Colonic mucosa (tissue), 4 donors: ENCODE measurements at regions not wholly inside any gene's neighbourhood (a gene's known extent, or its start where the extent isn't known, plus 50 kb on each side); places are given as distances from the start of the nearest gene placed in this dataset.
"Not testable (repeated sequence)": the region's sequence is repeated elsewhere in the genome, so short reads cannot be mapped to it uniquely, and the experiment has no call there.

Experiments
- DNase-seq: peaks from one replicate; pipeline ENCODE4 v3.0.0-alpha.2; 2020
- H3K27ac ChIP-seq: fragments of 200-600 bp; one replicate; pipeline ENCODE4 v1.8.0; 2021
- H3K27me3 ChIP-seq: fragments of 200-600 bp; one replicate; pipeline ENCODE4 v1.8.0; 2021
- H3K36me3 ChIP-seq: fragments of 200-600 bp; one replicate; pipeline ENCODE4 v1.8.0; 2021
- H3K4me1 ChIP-seq: fragments of 200-600 bp; one replicate; pipeline ENCODE4 v1.8.0; 2021; ENCODE audit warnings: mild to moderate bottlenecking
- H3K4me3 ChIP-seq: fragments of 200-600 bp; one replicate; pipeline ENCODE4 v1.8.0; 2021
- H3K9ac ChIP-seq, 2 donors: one replicate each; pipeline ENCODE4 v1.7.0; 2013; ENCODE audit warnings: control low read depth in 2 of 2, low read depth in 2 of 2, low read length in 2 of 2
- H3K9me3 ChIP-seq: fragments of 200-600 bp; one replicate; pipeline ENCODE4 v1.8.0; 2021
- intact Hi-C: fragments of 100-400 bp; cut with DNase I; formaldehyde crosslinking; loops from one replicate; pipeline ENCODE4 v1.14.1; 2022
- TF ChIP-seq, protein P1 (sequence below): fragments of 200-600 bp; IDR thresholded peaks from one replicate; pipeline ENCODE4 v1.8.0; 2022; ENCODE audit warnings: antibody characterized with exemption, mild to moderate bottlenecking
- donor health status: healthy.
- donor health status: DM: no; HTN: no; CAD: no.
- donor health status: DM: no; HTN: no; CAD: no.

DNA sequence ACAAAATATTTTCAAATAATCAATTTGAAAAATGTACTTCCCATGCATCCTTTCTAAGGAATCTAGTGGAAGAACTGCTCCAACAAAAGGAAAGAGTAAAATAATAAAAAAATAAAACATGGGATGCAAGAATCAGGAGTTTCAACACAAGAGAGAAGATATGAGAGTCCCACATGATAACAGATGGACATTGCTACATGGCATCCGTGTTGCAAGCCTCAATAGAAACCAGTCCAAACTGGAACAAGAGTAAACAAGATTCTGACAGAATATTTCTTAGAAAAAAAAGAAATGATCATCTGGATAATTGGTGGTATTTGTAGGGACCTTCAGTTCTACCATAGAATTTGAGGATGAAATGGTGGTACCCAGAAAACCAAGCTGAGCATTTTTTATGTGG is 186.8 kb downstream of the FRK start:
- H3K9ac ChIP-seq = no peak overlapping the region
- no peaks in the 10 kb centered on the region for H3K36me3 ChIP-seq
- TF ChIP-seq, protein P1, sequence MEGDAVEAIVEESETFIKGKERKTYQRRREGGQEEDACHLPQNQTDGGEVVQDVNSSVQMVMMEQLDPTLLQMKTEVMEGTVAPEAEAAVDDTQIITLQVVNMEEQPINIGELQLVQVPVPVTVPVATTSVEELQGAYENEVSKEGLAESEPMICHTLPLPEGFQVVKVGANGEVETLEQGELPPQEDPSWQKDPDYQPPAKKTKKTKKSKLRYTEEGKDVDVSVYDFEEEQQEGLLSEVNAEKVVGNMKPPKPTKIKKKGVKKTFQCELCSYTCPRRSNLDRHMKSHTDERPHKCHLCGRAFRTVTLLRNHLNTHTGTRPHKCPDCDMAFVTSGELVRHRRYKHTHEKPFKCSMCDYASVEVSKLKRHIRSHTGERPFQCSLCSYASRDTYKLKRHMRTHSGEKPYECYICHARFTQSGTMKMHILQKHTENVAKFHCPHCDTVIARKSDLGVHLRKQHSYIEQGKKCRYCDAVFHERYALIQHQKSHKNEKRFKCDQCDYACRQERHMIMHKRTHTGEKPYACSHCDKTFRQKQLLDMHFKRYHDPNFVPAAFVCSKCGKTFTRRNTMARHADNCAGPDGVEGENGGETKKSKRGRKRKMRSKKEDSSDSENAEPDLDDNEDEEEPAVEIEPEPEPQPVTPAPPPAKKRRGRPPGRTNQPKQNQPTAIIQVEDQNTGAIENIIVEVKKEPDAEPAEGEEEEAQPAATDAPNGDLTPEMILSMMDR = no peak
- no peak for DNase-seq
- H3K4me3 ChIP-seq = no peak overlapping the region
- H3K27me3 ChIP-seq = no peaks in the 10 kb centered on the region
- intact Hi-C loops = no loop called here
- H3K4me1 ChIP-seq = no peaks in the 10 kb centered on the region
- no peak overlapping the region for H3K27ac ChIP-seq
- no peaks in the 10 kb centered on the region for H3K9me3 ChIP-seq

DNA sequence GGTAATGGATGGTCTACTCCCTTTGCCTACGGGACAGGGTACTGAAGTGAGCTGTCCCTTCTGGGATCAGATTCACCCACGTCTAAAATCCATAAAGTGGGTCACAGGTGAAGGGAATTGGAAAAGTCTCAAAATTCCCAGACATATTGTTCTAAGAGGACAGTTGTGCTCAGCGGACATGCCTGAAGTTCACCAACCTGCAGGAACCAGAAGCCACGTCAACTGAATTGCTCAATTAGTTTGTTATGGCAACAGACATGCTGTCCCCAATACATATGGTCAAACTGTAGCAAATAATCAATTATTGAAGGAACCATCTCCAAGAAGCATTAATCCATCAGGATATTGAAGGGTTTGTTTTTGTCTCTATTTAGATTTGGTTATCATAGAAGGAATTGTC is 190.2 kb downstream of the FRK start:
- H3K4me1 ChIP-seq = no peaks in the 10 kb centered on the region
- intact Hi-C loops = no loop called here
- no peak overlapping the region for H3K9ac ChIP-seq
- TF ChIP-seq, protein P1 = no peak
- no peaks in the 10 kb centered on the region for H3K27me3 ChIP-seq
- H3K27ac ChIP-seq = no peak overlapping the region
- H3K9me3 ChIP-seq = no peaks in the 10 kb centered on the region
- DNase-seq = no peak
- H3K4me3 ChIP-seq = no peak overlapping the region
- no peaks in the 10 kb centered on the region for H3K36me3 ChIP-seq

DNA sequence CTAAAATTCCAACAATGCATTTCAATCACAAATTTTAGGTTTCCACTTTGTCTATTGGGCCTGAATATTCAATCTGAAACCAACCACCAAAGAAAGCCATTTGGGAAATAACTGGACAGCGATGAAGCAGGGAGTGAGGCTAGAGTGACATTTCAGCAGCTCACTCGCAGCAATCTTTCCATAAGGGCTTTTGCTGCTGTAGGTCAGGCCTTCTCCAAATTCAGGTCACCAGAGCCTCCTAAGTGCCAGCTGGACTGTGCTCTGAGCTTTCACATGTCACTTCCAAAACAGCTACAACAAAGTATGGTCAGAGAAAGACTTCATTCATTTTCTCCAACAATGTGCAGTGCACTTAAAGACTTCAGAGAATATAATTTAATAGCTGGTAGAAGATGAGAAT is 194.8 kb downstream of the FRK start:
- no peak for DNase-seq
- no peaks in the 10 kb centered on the region for H3K27me3 ChIP-seq
- no peaks in the 10 kb centered on the region for H3K36me3 ChIP-seq
- H3K9me3 ChIP-seq = no peaks in the 10 kb centered on the region
- no peak overlapping the region for H3K27ac ChIP-seq
- H3K9ac ChIP-seq = no peak overlapping the region
- H3K4me1 ChIP-seq = no peaks in the 10 kb centered on the region
- intact Hi-C loops = no loop called here
- TF ChIP-seq, protein P1 = no peak
- H3K4me3 ChIP-seq = no peak overlapping the region

DNA sequence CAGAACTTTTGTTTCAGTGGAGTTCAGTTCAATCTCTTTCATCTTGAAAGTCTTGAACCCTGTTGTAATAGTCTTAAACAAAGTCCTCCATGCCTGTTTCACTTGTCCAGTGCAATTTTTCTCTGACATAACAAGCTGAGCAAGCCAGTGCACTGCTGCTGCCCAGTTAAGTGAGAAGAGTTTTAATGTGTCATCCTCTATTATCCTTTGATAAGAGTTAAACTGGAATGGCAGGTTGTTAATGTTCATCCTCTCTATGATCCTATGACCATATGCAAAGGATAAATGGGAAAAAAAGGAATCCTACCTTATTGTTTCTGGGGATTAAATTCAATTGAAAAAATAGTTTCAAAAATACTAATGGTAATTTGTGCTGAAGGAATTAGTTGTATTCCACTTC is 197.5 kb downstream of the FRK start:
- H3K9me3 ChIP-seq = no peaks in the 10 kb centered on the region
- H3K27ac ChIP-seq = no peak overlapping the region
- no peaks in the 10 kb centered on the region for H3K4me1 ChIP-seq
- H3K36me3 ChIP-seq = no peaks in the 10 kb centered on the region
- H3K9ac ChIP-seq = no peak overlapping the region
- intact Hi-C loops = no loop called here
- no peak overlapping the region for H3K4me3 ChIP-seq
- no peaks in the 10 kb centered on the region for H3K27me3 ChIP-seq
- TF ChIP-seq, protein P1 = no peak
- no peak for DNase-seq

DNA sequence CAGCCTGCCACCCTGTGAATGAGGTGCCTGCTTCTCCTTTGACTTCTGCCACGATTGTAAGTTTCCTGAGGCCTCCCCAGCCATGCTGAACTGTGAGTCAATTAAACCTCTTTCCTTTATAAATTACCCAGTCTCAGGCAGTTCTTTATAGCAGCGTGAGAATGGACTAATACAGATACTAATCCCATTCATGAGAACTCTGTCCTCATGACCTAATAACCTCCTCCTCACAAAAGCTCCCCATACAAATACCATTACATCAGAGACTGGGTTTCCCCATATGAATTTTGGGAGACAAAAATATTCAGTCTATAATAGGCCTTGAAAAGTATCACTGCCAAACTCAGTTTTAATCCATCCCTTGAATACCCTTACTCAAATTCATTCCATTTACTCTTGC is 199.0 kb downstream of the FRK start:
- H3K36me3 ChIP-seq, DNase-seq, H3K9ac ChIP-seq, H3K4me3 ChIP-seq, H3K27me3 ChIP-seq, H3K27ac ChIP-seq, intact Hi-C loops, H3K9me3 ChIP-seq, H3K4me1 ChIP-seq: not testable (repeated sequence)

DNA sequence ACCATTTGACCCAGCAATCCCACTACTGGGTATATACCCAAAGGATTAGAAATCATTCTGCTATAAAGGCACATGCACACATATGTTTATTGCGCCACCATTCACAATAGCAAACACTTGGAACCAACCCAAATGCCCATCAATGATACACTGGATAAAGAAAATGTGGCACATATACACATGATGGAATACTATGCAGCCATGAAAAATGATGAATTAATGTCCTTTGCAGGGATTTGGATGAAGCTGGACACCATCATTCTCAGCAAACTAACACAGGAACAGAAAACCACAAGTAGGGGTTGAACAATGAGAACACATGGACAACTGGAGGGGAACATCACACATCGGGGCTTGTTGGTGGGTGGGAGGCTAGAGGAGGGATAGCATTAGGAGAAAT is 201.1 kb downstream of the FRK start:
- intact Hi-C loops, DNase-seq, H3K4me3 ChIP-seq, H3K36me3 ChIP-seq, H3K4me1 ChIP-seq, H3K27me3 ChIP-seq, H3K27ac ChIP-seq, H3K9me3 ChIP-seq, H3K9ac ChIP-seq: not testable (repeated sequence)
